ENCODE measurements at regions not wholly inside any gene's neighbourhood (a gene's known extent, or its start where the extent isn't known, plus 50 kb on each side); places are given as distances from the start of the nearest gene placed in this dataset.

DNA sequence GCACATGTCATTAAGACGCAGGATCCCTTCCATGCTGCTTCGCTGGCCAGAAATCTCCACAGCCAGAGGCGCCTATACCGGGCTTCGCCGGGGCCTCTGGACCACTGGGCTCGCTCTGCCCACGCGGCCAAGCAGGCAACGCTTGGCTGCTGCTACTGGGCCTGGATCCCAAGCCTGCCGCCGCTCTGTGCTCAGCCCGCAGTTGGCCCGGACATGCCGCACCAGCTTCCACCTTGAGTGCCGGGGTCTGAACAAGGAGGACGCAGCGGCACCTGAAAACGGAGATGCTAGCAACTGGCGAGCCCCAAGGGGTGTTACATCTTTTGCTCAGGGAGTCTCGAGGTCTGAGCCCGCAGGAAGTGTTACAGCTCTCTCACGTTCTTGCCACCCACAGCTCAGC is 409.9 kb upstream of the SGCG start:
- Histone ChIP-seq H3K36me3 (ENCODE audit: control insufficient read depth in 2 of 2, insufficient read depth in 1 of 2, low read length in 2 of 2) (no peaks in the 10 kb centered on the region), H3K9me3 (ENCODE audit: control insufficient read depth, insufficient read depth, low read depth, low read length) (no peaks in the 10 kb centered on the region), H3K27ac (ENCODE audit: extremely low read depth, low read depth, low read length) (no peak overlapping the region), H3K4me1 (ENCODE audit: control insufficient read depth, insufficient read depth, low read length) (no peaks in the 10 kb centered on the region), H3K4me3 (ENCODE audit: low read depth, low read length) (no peak overlapping the region)
- POLR2A ChIA-PET, result no interaction called here
- CTCF ChIA-PET, result no interaction called here
- no peak for TF ChIP-seq ZNF10 (tag by site-specific recombination; IDR thresholded peaks at IDR 0.05)
- TF ChIP-seq, protein P1, sequence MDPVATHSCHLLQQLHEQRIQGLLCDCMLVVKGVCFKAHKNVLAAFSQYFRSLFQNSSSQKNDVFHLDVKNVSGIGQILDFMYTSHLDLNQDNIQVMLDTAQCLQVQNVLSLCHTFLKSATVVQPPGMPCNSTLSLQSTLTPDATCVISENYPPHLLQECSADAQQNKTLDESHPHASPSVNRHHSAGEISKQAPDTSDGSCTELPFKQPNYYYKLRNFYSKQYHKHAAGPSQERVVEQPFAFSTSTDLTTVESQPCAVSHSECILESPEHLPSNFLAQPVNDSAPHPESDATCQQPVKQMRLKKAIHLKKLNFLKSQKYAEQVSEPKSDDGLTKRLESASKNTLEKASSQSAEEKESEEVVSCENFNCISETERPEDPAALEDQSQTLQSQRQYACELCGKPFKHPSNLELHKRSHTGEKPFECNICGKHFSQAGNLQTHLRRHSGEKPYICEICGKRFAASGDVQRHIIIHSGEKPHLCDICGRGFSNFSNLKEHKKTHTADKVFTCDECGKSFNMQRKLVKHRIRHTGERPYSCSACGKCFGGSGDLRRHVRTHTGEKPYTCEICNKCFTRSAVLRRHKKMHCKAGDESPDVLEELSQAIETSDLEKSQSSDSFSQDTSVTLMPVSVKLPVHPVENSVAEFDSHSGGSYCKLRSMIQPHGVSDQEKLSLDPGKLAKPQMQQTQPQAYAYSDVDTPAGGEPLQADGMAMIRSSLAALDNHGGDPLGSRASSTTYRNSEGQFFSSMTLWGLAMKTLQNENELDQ (tag by site-specific recombination; IDR thresholded peaks at IDR 0.05; ENCODE audit: low read depth), result no peak
- TF ChIP-seq, protein P2, sequence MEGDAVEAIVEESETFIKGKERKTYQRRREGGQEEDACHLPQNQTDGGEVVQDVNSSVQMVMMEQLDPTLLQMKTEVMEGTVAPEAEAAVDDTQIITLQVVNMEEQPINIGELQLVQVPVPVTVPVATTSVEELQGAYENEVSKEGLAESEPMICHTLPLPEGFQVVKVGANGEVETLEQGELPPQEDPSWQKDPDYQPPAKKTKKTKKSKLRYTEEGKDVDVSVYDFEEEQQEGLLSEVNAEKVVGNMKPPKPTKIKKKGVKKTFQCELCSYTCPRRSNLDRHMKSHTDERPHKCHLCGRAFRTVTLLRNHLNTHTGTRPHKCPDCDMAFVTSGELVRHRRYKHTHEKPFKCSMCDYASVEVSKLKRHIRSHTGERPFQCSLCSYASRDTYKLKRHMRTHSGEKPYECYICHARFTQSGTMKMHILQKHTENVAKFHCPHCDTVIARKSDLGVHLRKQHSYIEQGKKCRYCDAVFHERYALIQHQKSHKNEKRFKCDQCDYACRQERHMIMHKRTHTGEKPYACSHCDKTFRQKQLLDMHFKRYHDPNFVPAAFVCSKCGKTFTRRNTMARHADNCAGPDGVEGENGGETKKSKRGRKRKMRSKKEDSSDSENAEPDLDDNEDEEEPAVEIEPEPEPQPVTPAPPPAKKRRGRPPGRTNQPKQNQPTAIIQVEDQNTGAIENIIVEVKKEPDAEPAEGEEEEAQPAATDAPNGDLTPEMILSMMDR (tag by site-specific recombination; IDR thresholded peaks at IDR 0.05), result no peak
- TF ChIP-seq, protein P3, sequence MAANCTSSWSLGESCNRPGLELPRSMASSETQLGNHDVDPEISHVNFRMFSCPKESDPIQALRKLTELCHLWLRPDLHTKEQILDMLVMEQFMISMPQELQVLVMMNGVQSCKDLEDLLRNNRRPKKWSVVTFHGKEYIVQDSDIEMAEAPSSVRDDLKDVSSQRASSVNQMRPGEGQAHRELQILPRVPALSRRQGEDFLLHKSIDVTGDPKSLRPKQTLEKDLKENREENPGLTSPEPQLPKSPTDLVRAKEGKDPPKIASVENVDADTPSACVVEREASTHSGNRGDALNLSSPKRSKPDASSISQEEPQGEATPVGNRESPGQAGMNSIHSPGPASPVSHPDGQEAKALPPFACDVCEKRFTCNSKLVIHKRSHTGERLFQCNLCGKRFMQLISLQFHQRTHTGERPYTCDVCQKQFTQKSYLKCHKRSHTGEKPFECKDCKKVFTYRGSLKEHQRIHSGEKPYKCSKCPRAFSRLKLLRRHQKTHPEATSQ (tag by site-specific recombination; IDR thresholded peaks at IDR 0.05), result no peak
- TF ChIP-seq SCRT2 (tag by site-specific recombination; IDR thresholded peaks at IDR 0.05), result no peak
- no peak for TF ChIP-seq KLF9 (tag by site-specific recombination; IDR thresholded peaks at IDR 0.05; ENCODE audit: low read depth)
- no peak for TF ChIP-seq ZNF221 (tag by site-specific recombination; IDR thresholded peaks at IDR 0.05; ENCODE audit: borderline replicate concordance)
- TF ChIP-seq, protein P4, sequence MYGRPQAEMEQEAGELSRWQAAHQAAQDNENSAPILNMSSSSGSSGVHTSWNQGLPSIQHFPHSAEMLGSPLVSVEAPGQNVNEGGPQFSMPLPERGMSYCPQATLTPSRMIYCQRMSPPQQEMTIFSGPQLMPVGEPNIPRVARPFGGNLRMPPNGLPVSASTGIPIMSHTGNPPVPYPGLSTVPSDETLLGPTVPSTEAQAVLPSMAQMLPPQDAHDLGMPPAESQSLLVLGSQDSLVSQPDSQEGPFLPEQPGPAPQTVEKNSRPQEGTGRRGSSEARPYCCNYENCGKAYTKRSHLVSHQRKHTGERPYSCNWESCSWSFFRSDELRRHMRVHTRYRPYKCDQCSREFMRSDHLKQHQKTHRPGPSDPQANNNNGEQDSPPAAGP (tag by site-specific recombination; IDR thresholded peaks at IDR 0.05), result no peak
- TF ChIP-seq ZNF600 (tag by site-specific recombination; IDR thresholded peaks at IDR 0.05), result no peak
- no peak for TF ChIP-seq ZNF776 (tag by site-specific recombination; IDR thresholded peaks at IDR 0.05; ENCODE audit: borderline replicate concordance)
- no peak for TF ChIP-seq GFI1B (tag by site-specific recombination; IDR thresholded peaks at IDR 0.05)
- TF ChIP-seq ZNF561 (tag by site-specific recombination; IDR thresholded peaks at IDR 0.05; ENCODE audit: borderline replicate concordance), result no peak
- no peak for TF ChIP-seq ZNF248 (tag by site-specific recombination; IDR thresholded peaks at IDR 0.05)
- no peak for TF ChIP-seq ZNF121 (tag by site-specific recombination; IDR thresholded peaks at IDR 0.05)
- no peak for TF ChIP-seq BCL11B (tag by site-specific recombination; IDR thresholded peaks at IDR 0.05; ENCODE audit: low read depth)

DNA sequence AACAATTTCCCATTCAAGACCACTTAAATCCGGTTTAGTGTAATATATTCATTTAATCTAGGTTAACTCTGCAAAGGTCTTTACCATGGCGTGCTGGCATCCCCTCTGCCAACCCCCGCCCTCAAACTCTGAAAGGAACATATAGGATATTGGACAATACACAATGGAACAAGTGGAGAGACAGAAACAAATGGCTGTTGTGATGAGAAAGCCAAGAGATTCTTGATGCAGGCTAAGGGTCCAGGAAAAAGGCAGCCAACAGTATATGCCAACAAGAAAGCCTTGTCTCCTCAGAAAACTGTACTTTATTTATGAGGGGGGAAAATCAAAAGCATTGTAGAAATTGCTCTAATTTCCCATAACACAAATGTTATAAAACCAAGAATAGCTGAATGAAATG is 407.3 kb upstream of the SGCG start:
- CTCF ChIA-PET, result no interaction called here
- Histone ChIP-seq H3K27ac (ENCODE audit: extremely low read depth, low read depth, low read length) (no peak overlapping the region), H3K4me3 (ENCODE audit: low read depth, low read length) (no peak overlapping the region), H3K4me1 (ENCODE audit: control insufficient read depth, insufficient read depth, low read length) (no peaks in the 10 kb centered on the region), H3K36me3 (ENCODE audit: control insufficient read depth in 2 of 2, insufficient read depth in 1 of 2, low read length in 2 of 2) (no peaks in the 10 kb centered on the region), H3K9me3 (ENCODE audit: control insufficient read depth, insufficient read depth, low read depth, low read length) (no peaks in the 10 kb centered on the region)
- POLR2A ChIA-PET, result no interaction called here
- no peak for TF ChIP-seq ZNF600 (tag by site-specific recombination; IDR thresholded peaks at IDR 0.05)
- TF ChIP-seq EGR2 (tag by site-specific recombination; IDR thresholded peaks at IDR 0.05; ENCODE audit: low read depth), result no peak
- no peak for TF ChIP-seq IKZF3 (tag by site-specific recombination; IDR thresholded peaks at IDR 0.05)
- TF ChIP-seq ZFP69B (tag by site-specific recombination; IDR thresholded peaks at IDR 0.05), result no peak
